ENCODE measurements at regions not wholly inside any gene's neighbourhood (a gene's known extent, or its start where the extent isn't known, plus 50 kb on each side); places are given as distances from the start of the nearest gene placed in this dataset.

DNA sequence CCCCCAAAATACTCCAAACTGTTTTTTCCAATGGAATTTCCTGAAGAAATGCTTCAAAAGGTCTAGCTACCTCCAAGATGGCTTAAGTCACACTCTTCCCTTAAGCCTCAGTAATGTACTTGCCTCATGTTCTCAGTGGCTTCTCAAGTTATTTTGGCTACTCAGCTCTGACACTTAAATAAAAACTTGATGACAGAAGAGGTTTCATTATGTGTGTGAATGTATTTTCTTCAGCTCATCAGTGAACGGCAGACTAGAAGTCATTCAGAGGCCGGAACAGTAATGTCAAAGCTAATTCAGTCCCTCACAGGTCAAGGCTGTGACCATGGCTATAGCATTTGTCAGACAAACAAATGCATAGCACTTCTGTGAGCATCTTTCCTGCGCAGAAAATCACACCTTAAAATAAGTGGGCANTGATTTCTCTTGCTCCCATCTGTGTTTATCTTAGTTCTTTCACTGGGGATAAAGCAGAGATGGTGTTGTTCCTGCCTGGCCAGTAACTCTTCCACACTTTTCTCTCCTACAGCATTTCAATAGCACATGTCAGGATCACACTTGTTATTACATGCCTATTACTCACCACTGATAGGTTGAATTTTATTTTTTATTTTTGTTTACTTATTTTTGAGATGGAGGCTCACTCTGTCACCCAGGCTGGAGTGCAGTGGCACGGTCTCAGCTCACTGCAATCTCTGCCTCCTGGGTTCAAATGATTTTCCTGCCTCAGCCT, 68.5 kb upstream of the PLCL2 start:
- no TSS peak for BruUV-seq (replicated peaks)
- Histone ChIP-seq H3K4me3 (ENCODE audit: low read depth in 2 of 2, low read length in 2 of 2) (no peak overlapping the region), H3K36me3 (ENCODE audit: control insufficient read depth, insufficient read depth, low read length) (no peaks in the 10 kb centered on the region), H3K27me3 (ENCODE audit: control insufficient read depth, insufficient read depth, low read length) (no peaks in the 10 kb centered on the region), H3K27ac (ENCODE audit: low read length) (no peak overlapping the region), H3K4me1 (ENCODE audit: control insufficient read depth, insufficient read depth, low read length) (no peaks in the 10 kb centered on the region), H3K9me3 (ENCODE audit: control insufficient read depth, insufficient read depth, low read depth, low read length) (no peaks in the 10 kb centered on the region)
- DNase-seq (ENCODE audit: low read depth, low spot score) (no peak), ATAC-seq (no peak)
- ChIA-PET CTCF (no interaction called here), POLR2A (interaction anchor here (0.5 kb wide), 1 partner anchor 704 kb away, joined by 3 read pairs; no protein-coding TSS in a partner anchor)
- TF ChIP-seq SIN3A (IDR thresholded peaks at IDR 0.05; ENCODE audit: borderline replicate concordance, insufficient read depth, low read depth, low read length) (no peak), REST (IDR thresholded peaks at IDR 0.05; ENCODE audit: insufficient read depth in 1 of 2, low read depth in 2 of 2, low read length in 1 of 2) (no peak)
- in situ Hi-C loops (cut with HindIII; ENCODE audit: low pct_unique_long_range_greater_than_20kb, low sequenced_read_pairs) (no loop called here), intact Hi-C loops (cut with micrococcal nuclease; ENCODE audit: unreplicated experiment) (no loop called here)

DNA sequence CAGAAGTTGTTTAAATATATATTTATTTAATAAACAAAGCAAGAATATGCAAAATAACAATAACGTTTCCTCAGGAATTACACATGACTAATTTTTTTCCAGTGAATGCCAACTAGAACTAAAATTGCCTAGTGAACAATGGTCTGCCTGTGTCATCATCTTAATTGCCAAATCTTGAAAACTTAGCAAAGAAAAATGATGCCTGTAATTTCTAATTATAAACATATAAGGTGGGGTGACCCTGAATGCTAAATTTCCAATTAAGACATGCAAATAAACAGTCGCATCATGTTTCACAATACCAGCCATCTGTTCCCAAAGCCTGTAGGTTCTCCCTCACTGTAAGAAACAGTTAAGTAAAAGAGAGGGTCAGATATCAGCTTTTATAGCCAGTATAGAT, 67.6 kb upstream of the PLCL2 start:
- DNase-seq (ENCODE audit: low read depth, low spot score) (no peak), ATAC-seq (no peak)
- in situ Hi-C loops (cut with HindIII; ENCODE audit: low pct_unique_long_range_greater_than_20kb, low sequenced_read_pairs) (no loop called here), intact Hi-C loops (cut with micrococcal nuclease; ENCODE audit: unreplicated experiment) (no loop called here)
- H3K27me3 ChIP-seq (ENCODE audit: control insufficient read depth, insufficient read depth, low read length): no peaks in the 10 kb centered on the region
- BruUV-seq (replicated peaks): no TSS peak
- H3K27ac ChIP-seq (ENCODE audit: low read length): no peak overlapping the region
- no peaks in the 10 kb centered on the region for H3K4me1 ChIP-seq (ENCODE audit: control insufficient read depth, insufficient read depth, low read length)
- H3K4me3 ChIP-seq (ENCODE audit: low read depth in 2 of 2, low read length in 2 of 2): no peak overlapping the region
- H3K36me3 ChIP-seq (ENCODE audit: control insufficient read depth, insufficient read depth, low read length): no peaks in the 10 kb centered on the region
- ChIA-PET CTCF (no interaction called here), POLR2A (no interaction called here)
- TF ChIP-seq SIN3A (IDR thresholded peaks at IDR 0.05; ENCODE audit: borderline replicate concordance, insufficient read depth, low read depth, low read length) (no peak), TCF7L2 (IDR thresholded peaks at IDR 0.05; ENCODE audit: low read depth, low read length) (no peak), REST (IDR thresholded peaks at IDR 0.05; ENCODE audit: insufficient read depth in 1 of 2, low read depth in 2 of 2, low read length in 1 of 2) (no peak), POLR2AphosphoS5 (IDR thresholded peaks at IDR 0.05; ENCODE audit: low read depth, low read length) (no peak), CTCF (IDR thresholded peaks at IDR 0.05) (no peak)
- no peaks in the 10 kb centered on the region for H3K9me3 ChIP-seq (ENCODE audit: control insufficient read depth, insufficient read depth, low read depth, low read length)

All from Panc1 (cell line).